ENCODE measurements at regions not wholly inside any gene's neighbourhood (a gene's known extent, or its start where the extent isn't known, plus 50 kb on each side); places are given as distances from the start of the nearest gene placed in this dataset.

DNA sequence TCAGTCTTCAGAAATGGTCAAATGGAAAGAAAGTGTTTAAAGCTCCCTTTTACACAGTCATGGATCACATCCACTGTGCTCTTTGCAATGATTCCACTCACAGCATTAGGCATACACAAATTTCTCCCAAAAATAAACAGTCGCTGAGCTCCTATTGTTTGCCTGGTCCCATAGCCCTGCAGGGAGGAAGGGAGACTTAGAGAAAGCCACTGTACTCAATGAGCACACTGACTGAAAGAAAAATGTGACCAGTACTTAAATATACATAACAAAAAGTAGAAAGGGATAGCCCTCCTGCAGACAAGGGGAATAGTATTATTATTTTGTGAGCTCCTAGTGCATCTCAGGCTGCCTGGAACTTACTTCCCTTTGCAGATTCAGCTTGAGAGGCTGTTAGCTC lies 853.2 kb downstream of the GRID1 start:
- H3K27ac ChIP-seq = no peak overlapping the region
- no peak for TF ChIP-seq ZFX (IDR thresholded peaks at IDR 0.05; ENCODE audit: borderline replicate concordance)
- no peak for TF ChIP-seq CTCF (IDR thresholded peaks at IDR 0.05)

DNA sequence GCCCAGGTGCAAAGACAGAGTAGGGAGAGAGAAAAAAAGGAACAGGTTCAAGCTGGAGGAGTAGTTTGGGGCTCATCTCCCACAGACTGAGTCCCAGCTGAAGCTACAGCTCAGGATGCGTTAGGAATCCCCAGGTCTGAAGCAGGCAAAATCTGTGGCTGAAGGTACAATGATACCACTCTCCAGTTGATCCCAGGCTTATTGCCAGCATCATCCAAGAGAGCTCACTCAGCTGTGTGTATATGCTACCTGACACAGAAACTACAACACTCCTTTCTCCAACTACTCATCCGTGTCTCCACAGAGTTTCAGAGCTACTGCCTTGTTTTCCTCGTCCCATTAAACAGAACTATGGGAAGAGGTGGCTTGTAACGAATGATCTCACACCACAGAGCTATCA lies 851.3 kb downstream of the GRID1 start:
- H3K27ac ChIP-seq = no peak overlapping the region
- TF ChIP-seq CTCF (IDR thresholded peaks at IDR 0.05) = no peak
- TF ChIP-seq ZFX (IDR thresholded peaks at IDR 0.05; ENCODE audit: borderline replicate concordance) = no peak

DNA sequence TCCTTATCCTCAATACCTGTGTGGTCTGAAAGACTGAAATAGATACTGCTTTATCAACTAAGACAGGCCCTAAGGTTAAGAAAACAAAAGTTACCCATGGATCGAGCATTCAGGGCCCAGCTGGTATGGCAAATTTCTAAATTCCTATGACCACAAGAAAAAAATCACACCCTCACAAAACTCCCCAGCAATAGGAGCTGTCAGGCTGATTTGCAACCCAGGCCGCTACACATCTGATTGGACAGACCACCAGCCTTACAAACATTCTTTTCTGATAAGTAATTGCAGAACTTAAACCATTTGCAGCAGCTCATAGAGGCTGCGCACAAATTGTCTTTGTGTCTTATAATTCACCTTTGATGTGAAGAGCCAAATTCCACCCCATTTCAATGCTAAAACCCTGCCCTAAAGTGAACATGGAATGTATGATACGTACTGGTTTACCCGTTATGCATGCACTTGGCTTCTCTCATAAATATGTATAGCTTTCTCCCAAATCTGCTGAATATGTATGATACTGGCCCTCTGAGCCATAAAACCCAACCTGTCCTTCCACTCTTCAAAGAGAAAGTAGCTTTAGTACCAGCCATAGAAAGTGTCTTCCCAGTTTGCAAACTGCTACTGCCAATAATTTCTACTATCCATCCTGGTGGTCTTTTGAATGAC lies 842.5 kb downstream of the GRID1 start:
- no peak overlapping the region for H3K27ac ChIP-seq
- TF ChIP-seq CTCF (IDR thresholded peaks at IDR 0.05) (no peak), ZFX (IDR thresholded peaks at IDR 0.05; ENCODE audit: borderline replicate concordance) (no peak)

- no peak overlapping the region for H3K27ac ChIP-seq
- TF ChIP-seq ZFX (IDR thresholded peaks at IDR 0.05; ENCODE audit: borderline replicate concordance) = no peak
- TF ChIP-seq CTCF (IDR thresholded peaks at IDR 0.05) = no peak
Measured at GRCh38 chr10:85527616-85528317, 838.8 kb downstream of the GRID1 start.

GRCh38 chr10:85528318-85528652 lies 838.3 kb downstream of the GRID1 start:
- TF ChIP-seq CTCF (IDR thresholded peaks at IDR 0.05) = no peak
- TF ChIP-seq ZFX (IDR thresholded peaks at IDR 0.05; ENCODE audit: borderline replicate concordance) = no peak
- no peak overlapping the region for H3K27ac ChIP-seq

DNA sequence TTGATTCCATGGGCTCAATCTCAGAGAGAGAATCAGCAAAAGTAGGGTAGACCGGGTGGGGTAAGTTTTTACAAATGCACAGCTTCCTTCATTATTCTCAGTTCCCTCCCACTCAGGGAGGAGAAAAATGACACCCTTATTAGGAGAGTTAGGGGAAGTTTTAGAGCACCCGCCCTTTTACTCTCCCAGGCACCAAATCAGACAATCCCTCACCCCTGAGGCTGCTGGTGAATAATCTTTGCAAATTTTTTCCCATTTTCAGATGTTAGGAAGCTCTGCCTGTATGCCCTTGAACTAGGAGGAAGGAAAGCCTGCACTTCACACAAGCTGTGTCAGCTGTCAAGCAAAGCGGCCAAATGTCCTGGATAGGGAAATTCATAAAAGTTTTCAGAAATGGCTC lies 834.9 kb downstream of the GRID1 start:
- TF ChIP-seq CTCF (IDR thresholded peaks at IDR 0.05) = no peak
- no peak for TF ChIP-seq ZFX (IDR thresholded peaks at IDR 0.05; ENCODE audit: borderline replicate concordance)
- no peak overlapping the region for H3K27ac ChIP-seq

DNA sequence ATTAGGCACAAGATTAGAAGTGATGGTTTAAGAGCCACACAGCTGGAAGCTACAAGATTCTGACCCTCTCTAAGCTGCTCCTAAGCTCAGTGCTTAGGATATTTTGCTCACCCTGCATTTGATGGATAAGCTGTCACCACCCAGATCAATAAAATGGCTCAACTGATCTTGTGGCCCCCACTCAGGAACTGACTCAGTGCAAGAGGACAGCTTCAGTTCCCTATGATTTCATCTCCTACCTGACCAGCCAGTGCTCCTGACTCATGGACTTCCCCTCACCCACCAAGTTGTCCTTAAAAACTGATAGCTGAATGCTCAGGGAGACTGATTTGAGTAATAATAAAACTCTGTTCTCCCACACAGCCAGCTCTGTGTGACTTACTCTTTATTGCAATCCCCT lies 833.8 kb downstream of the GRID1 start:
- TF ChIP-seq ZFX (IDR thresholded peaks at IDR 0.05; ENCODE audit: borderline replicate concordance) (no peak), CTCF (IDR thresholded peaks at IDR 0.05) (no peak)
- no peak overlapping the region for H3K27ac ChIP-seq

All from 22Rv1 (cell line).